H9 (cell line): ENCODE measurements at regions not wholly inside any gene's neighbourhood (a gene's known extent, or its start where the extent isn't known, plus 50 kb on each side); places are given as distances from the start of the nearest gene placed in this dataset.

Experiments used
- DNase-seq: peaks from one replicate; pipeline ENCODE4 v3.0.0-alpha.2; 2017
- H2AFZ ChIP-seq: one replicate; pipeline ENCODE4 v1.6.1; 2013; ENCODE audit warnings: mild to moderate bottlenecking, low read length, control low read depth, moderate library complexity
- H2AK5ac ChIP-seq: 2 replicates; pipeline ENCODE4 v1.6.1; 2013; ENCODE audit warnings: low read length, control low read depth, mixed read lengths; ENCODE audit not compliant: insufficient read length
- H2BK120ac ChIP-seq: one replicate; pipeline ENCODE4 v1.6.1; 2013; ENCODE audit warnings: low read depth, mild to moderate bottlenecking, low read length, control low read depth, inconsistent platforms; ENCODE audit not compliant: poor library complexity, severe bottlenecking
- H2BK12ac ChIP-seq: 2 replicates; pipeline ENCODE4 v1.6.1; 2013; ENCODE audit warnings: low read length, control low read depth, mixed read lengths, low read depth; ENCODE audit not compliant: insufficient read length
- H2BK15ac ChIP-seq: 2 replicates; pipeline ENCODE4 v1.6.1; 2013; ENCODE audit warnings: low read depth, low read length, control low read depth
- H2BK20ac ChIP-seq: one replicate; pipeline ENCODE4 v1.6.1; 2013; ENCODE audit warnings: low read depth, mild to moderate bottlenecking, low read length, control low read depth, inconsistent platforms; ENCODE audit not compliant: poor library complexity, severe bottlenecking
- H2BK5ac ChIP-seq: 2 replicates; pipeline ENCODE4 v1.6.1; 2013; ENCODE audit warnings: low read length, control low read depth, mixed read lengths; ENCODE audit not compliant: insufficient read length
- H3K14ac ChIP-seq: 2 replicates; pipeline ENCODE4 v1.6.1; 2013; ENCODE audit warnings: low read length, control low read depth; ENCODE audit not compliant: insufficient read depth
- H3K18ac ChIP-seq: 2 replicates; pipeline ENCODE4 v1.6.1; 2013; ENCODE audit warnings: low read depth, mild to moderate bottlenecking, mixed read lengths, low read length, control low read depth; ENCODE audit not compliant: insufficient read length
- H3K23ac ChIP-seq: 2 replicates; pipeline ENCODE4 v1.6.1; 2013; ENCODE audit warnings: low read length, control low read depth, mixed read lengths, low read depth; ENCODE audit not compliant: insufficient read length
- H3K23me2 ChIP-seq: 2 replicates; pipeline ENCODE4 v1.6.1; 2013; ENCODE audit warnings: low read depth, mild to moderate bottlenecking, mixed read lengths, low read length, control low read depth; ENCODE audit not compliant: insufficient read length, poor library complexity, severe bottlenecking
- H3K27ac ChIP-seq: 2 replicates; pipeline ENCODE4 v1.5.1; 2013; ENCODE audit warnings: low read length, control low read depth, mixed read lengths, low read depth; ENCODE audit not compliant: insufficient read length
- H3K27me3 ChIP-seq: 2 replicates; pipeline ENCODE4 v1.6.1; 2013; ENCODE audit warnings: low read length, control low read depth, inconsistent platforms; ENCODE audit not compliant: insufficient read depth
- H3K4ac ChIP-seq: 2 replicates; pipeline ENCODE4 v1.6.1; 2013; ENCODE audit warnings: low read depth, mild to moderate bottlenecking, control low read depth, inconsistent platforms, low read length, moderate library complexity
- H3K4me1 ChIP-seq: 2 replicates; pipeline ENCODE4 v1.6.1; 2013; ENCODE audit warnings: low read length, control low read depth, inconsistent platforms; ENCODE audit not compliant: insufficient read depth
- H3K4me2 ChIP-seq: 2 replicates; pipeline ENCODE4 v1.6.1; 2013; ENCODE audit warnings: low read length, control low read depth, mixed read lengths; ENCODE audit not compliant: insufficient read length, insufficient read depth
- H3K56ac ChIP-seq: 2 replicates; pipeline ENCODE4 v1.6.1; 2013; ENCODE audit warnings: low read depth, mild to moderate bottlenecking, mixed read lengths, low read length, control low read depth; ENCODE audit not compliant: insufficient read length
- H3K79me1 ChIP-seq: 2 replicates; pipeline ENCODE4 v1.6.1; 2013; ENCODE audit warnings: low read depth, mild to moderate bottlenecking, moderate library complexity, low read length, control low read depth, inconsistent platforms; ENCODE audit not compliant: insufficient read depth, poor library complexity, severe bottlenecking
- H3K79me2 ChIP-seq: 2 replicates; pipeline ENCODE4 v1.6.1; 2013; ENCODE audit warnings: low read length, control low read depth, inconsistent platforms; ENCODE audit not compliant: insufficient read depth
- H3K9ac ChIP-seq: 2 replicates; pipeline ENCODE4 v1.6.1; 2013; ENCODE audit warnings: low read length, control low read depth, mixed read lengths; ENCODE audit not compliant: insufficient read length; ENCODE audit errors: extremely low read depth
- H3K9me3 ChIP-seq: one replicate; pipeline ENCODE4 v1.6.1; 2013; ENCODE audit warnings: low read depth, low read length, inconsistent platforms; ENCODE audit not compliant: control insufficient read depth
- H3T11ph ChIP-seq: one replicate; pipeline ENCODE4 v1.6.1; 2013; ENCODE audit warnings: mild to moderate bottlenecking, low read length, control low read depth, inconsistent platforms
- H4K20me1 ChIP-seq: one replicate; pipeline ENCODE4 v1.6.1; 2013; ENCODE audit not compliant: control insufficient read depth, insufficient read length, insufficient read depth
- H4K5ac ChIP-seq: 2 replicates; pipeline ENCODE4 v1.6.1; 2013; ENCODE audit warnings: low read depth, mild to moderate bottlenecking, mixed read lengths, low read length, control low read depth; ENCODE audit not compliant: insufficient read length
- H4K8ac ChIP-seq: replicated peaks from 2 replicates; pipeline ENCODE4 v1.6.1; 2013; ENCODE audit warnings: low read length, control low read depth, mixed read lengths, low read depth; ENCODE audit not compliant: insufficient read length
- H4K91ac ChIP-seq: 2 replicates; pipeline ENCODE4 v1.6.1; 2013; ENCODE audit warnings: low read depth, mild to moderate bottlenecking, moderate library complexity, mixed read lengths, low read length, control low read depth; ENCODE audit not compliant: insufficient read length
- H3K27ac Mint-ChIP-seq, 3 experiments: 2 replicates in 2 of 3; 3 replicates in 1 of 3; pipeline ENCODE4 v1.8.0; 2020 to 2021; ENCODE audit warnings: mixed read lengths in 3 of 3, mild to moderate bottlenecking in 1 of 3, moderate library complexity in 1 of 3
- H3K27me3 Mint-ChIP-seq: 2 replicates; pipeline ENCODE4 v1.8.0; 2021; ENCODE audit warnings: low read depth, mild to moderate bottlenecking, moderate library complexity, mixed read lengths
- H3K36me3 Mint-ChIP-seq, 3 experiments: 2 replicates in 2 of 3; 3 replicates in 1 of 3; pipeline ENCODE4 v1.8.0; 2020 to 2021; ENCODE audit warnings: low read depth in 3 of 3, mixed read lengths in 3 of 3; ENCODE audit not compliant: insufficient read depth in 1 of 3
- H3K4me1 Mint-ChIP-seq, 2 experiments: 2 replicates each; pipeline ENCODE4 v1.8.0; 2020; ENCODE audit warnings: mixed read lengths in 2 of 2
- H3K4me3 Mint-ChIP-seq, 2 experiments: 2 replicates in 1 of 2; 3 replicates in 1 of 2; pipeline ENCODE4 v1.8.0; 2020 to 2021; ENCODE audit warnings: mild to moderate bottlenecking in 2 of 2, mixed read lengths in 2 of 2, moderate library complexity in 1 of 2
- H3K9me3 Mint-ChIP-seq, 2 experiments: 2 replicates in 1 of 2; 3 replicates in 1 of 2; pipeline ENCODE4 v1.8.0; 2020; ENCODE audit warnings: mild to moderate bottlenecking in 2 of 2, mixed read lengths in 2 of 2, moderate library complexity in 1 of 2
- WGBS: extraction: QIAGEN DNeasy Blood & Tissue Kit; methylation state at CpG from one replicate; pipeline ENCODE4 v1.1.7; 2013; ENCODE audit warnings: missing lambda C conversion rate, low lambda C conversion rate, mixed read lengths; ENCODE audit not compliant: insufficient read length; ENCODE audit errors: extremely low coverage; 5-methylcytosine and 5-hydroxymethylcytosine counted together
- TF ChIP-seq, protein P1 (sequence below): fragments of 200-600 bp; sonication (generic); conservative IDR thresholded peaks from 3 replicates; pipeline ENCODE4 v1.8.0; 2021; ENCODE audit warnings: antibody characterized with exemption, mild to moderate bottlenecking

DNA sequence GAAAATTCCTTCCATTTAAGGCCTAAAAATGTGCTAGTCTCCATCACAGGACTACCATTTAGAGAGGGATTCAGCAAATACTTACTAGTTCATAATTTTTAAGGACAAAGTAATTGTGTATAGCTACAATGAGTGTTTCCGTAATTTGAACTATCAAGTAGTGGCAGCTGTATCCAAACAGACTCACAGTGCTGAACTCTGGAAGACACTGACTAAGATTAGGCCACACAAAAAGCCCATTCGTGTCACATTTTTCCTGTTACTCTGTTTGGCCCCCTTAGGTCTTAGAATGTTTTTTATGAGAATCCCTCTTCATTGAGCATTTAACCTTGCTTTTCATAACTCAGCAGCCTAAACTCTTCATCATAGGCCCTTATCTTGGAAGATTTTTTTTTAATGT lies 731.2 kb upstream of the PCDH9 start:
- peaks cover 5 to 8% of the 10 kb centered on the region in 2 experiments for H3K4me1 Mint-ChIP-seq
- no peaks in the 10 kb centered on the region for H3K27me3 ChIP-seq
- H3K56ac ChIP-seq = no peak overlapping the region
- no peaks in the 10 kb centered on the region for H3K27me3 Mint-ChIP-seq
- H2AFZ ChIP-seq = no peak overlapping the region
- H4K8ac ChIP-seq = no peak overlapping the region
- H3K14ac ChIP-seq = no peak overlapping the region
- H3K27ac ChIP-seq = no peak overlapping the region
- H3K9me3 ChIP-seq = no peaks in the 10 kb centered on the region
- no peaks in the 10 kb centered on the region for H3K79me2 ChIP-seq
- no peak overlapping the region for H3K23ac ChIP-seq
- H2BK5ac ChIP-seq = no peak overlapping the region
- no peaks in the 10 kb centered on the region for H3K79me1 ChIP-seq
- no peaks in the 10 kb centered on the region; a peak in 1 of 7 replicates for H3K36me3 Mint-ChIP-seq
- DNase-seq = no peak
- no peaks in the 10 kb centered on the region for H3K4me1 ChIP-seq
- H4K20me1 ChIP-seq = no peaks in the 10 kb centered on the region
- H2BK20ac ChIP-seq = no peak overlapping the region
- no peaks in the 10 kb centered on the region for H3K23me2 ChIP-seq
- H3K9me3 Mint-ChIP-seq = no peaks in the 10 kb centered on the region
- 0 out of 7 replicates have a peak overlapping the region, but pooled peaks of 1 of the 3 experiments have one; percentile 23 for H3K27ac Mint-ChIP-seq
- no peak overlapping the region for H4K91ac ChIP-seq
- no peak overlapping the region for H3K18ac ChIP-seq
- no peak overlapping the region for H3K4me2 ChIP-seq
- no peak overlapping the region for H3K9ac ChIP-seq
- no peak overlapping the region for H3T11ph ChIP-seq
- no peak overlapping the region for H2BK12ac ChIP-seq
- no peak overlapping the region for H3K4me3 Mint-ChIP-seq
- no peak overlapping the region for H4K5ac ChIP-seq
- H2AK5ac ChIP-seq = no peak overlapping the region
- H2BK15ac ChIP-seq = no peak overlapping the region
- WGBS = no CpG with 5 or more reads among the region's 2 CpGs
- no peak overlapping the region for H2BK120ac ChIP-seq
- TF ChIP-seq, protein P1, sequence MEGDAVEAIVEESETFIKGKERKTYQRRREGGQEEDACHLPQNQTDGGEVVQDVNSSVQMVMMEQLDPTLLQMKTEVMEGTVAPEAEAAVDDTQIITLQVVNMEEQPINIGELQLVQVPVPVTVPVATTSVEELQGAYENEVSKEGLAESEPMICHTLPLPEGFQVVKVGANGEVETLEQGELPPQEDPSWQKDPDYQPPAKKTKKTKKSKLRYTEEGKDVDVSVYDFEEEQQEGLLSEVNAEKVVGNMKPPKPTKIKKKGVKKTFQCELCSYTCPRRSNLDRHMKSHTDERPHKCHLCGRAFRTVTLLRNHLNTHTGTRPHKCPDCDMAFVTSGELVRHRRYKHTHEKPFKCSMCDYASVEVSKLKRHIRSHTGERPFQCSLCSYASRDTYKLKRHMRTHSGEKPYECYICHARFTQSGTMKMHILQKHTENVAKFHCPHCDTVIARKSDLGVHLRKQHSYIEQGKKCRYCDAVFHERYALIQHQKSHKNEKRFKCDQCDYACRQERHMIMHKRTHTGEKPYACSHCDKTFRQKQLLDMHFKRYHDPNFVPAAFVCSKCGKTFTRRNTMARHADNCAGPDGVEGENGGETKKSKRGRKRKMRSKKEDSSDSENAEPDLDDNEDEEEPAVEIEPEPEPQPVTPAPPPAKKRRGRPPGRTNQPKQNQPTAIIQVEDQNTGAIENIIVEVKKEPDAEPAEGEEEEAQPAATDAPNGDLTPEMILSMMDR = no peak
- H3K4ac ChIP-seq = no peak overlapping the region
